H1 (cell line): ENCODE measurements at regions not wholly inside any gene's neighbourhood (a gene's known extent, or its start where the extent isn't known, plus 50 kb on each side); places are given as distances from the start of the nearest gene placed in this dataset.

ENCODE experiments used
- TF ChIP-seq, protein P1 (sequence below): fragments of 300-600 bp; sonication (generic); IDR thresholded peaks from 2 replicates; pipeline ENCODE4 v1.7.1; 2012; ENCODE audit warnings: low read length, moderate library complexity, mild to moderate bottlenecking, inconsistent platforms; ENCODE audit not compliant: insufficient replicate concordance

DNA sequence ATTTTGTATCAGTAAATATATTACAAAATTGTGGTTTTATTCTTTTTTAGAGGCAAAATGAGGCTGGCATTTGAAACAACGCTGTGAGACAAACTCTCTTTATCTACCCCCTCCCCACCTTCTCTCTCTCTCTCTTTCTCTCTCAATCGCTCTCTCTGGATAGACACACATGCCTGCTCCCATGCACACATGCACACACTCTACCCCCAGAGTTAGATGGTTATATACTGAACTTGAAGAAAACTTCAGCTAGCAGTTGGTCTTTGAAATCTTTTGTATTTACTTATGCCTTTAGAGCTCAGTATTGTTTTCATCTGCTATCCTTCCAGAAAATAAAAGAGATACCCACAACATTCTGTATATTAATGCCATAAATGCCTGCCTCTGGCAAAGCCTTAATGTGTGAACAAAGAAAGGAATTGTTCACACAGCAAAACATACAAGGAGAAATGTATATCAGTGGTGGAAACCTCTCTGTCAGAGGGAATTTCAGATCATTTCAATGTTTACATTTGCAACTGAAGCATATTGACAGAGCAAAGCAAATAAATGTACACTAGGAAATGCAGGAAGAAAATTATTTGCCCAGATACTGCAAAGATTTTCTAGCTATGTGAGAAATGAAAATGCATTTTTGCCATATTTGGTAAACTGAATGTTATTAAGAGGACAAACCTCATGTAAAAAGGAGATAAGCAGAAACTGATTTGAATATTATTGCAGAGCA, 217.0 kb upstream of the UBE2E3 start (continued):
- TF ChIP-seq, protein P1, sequence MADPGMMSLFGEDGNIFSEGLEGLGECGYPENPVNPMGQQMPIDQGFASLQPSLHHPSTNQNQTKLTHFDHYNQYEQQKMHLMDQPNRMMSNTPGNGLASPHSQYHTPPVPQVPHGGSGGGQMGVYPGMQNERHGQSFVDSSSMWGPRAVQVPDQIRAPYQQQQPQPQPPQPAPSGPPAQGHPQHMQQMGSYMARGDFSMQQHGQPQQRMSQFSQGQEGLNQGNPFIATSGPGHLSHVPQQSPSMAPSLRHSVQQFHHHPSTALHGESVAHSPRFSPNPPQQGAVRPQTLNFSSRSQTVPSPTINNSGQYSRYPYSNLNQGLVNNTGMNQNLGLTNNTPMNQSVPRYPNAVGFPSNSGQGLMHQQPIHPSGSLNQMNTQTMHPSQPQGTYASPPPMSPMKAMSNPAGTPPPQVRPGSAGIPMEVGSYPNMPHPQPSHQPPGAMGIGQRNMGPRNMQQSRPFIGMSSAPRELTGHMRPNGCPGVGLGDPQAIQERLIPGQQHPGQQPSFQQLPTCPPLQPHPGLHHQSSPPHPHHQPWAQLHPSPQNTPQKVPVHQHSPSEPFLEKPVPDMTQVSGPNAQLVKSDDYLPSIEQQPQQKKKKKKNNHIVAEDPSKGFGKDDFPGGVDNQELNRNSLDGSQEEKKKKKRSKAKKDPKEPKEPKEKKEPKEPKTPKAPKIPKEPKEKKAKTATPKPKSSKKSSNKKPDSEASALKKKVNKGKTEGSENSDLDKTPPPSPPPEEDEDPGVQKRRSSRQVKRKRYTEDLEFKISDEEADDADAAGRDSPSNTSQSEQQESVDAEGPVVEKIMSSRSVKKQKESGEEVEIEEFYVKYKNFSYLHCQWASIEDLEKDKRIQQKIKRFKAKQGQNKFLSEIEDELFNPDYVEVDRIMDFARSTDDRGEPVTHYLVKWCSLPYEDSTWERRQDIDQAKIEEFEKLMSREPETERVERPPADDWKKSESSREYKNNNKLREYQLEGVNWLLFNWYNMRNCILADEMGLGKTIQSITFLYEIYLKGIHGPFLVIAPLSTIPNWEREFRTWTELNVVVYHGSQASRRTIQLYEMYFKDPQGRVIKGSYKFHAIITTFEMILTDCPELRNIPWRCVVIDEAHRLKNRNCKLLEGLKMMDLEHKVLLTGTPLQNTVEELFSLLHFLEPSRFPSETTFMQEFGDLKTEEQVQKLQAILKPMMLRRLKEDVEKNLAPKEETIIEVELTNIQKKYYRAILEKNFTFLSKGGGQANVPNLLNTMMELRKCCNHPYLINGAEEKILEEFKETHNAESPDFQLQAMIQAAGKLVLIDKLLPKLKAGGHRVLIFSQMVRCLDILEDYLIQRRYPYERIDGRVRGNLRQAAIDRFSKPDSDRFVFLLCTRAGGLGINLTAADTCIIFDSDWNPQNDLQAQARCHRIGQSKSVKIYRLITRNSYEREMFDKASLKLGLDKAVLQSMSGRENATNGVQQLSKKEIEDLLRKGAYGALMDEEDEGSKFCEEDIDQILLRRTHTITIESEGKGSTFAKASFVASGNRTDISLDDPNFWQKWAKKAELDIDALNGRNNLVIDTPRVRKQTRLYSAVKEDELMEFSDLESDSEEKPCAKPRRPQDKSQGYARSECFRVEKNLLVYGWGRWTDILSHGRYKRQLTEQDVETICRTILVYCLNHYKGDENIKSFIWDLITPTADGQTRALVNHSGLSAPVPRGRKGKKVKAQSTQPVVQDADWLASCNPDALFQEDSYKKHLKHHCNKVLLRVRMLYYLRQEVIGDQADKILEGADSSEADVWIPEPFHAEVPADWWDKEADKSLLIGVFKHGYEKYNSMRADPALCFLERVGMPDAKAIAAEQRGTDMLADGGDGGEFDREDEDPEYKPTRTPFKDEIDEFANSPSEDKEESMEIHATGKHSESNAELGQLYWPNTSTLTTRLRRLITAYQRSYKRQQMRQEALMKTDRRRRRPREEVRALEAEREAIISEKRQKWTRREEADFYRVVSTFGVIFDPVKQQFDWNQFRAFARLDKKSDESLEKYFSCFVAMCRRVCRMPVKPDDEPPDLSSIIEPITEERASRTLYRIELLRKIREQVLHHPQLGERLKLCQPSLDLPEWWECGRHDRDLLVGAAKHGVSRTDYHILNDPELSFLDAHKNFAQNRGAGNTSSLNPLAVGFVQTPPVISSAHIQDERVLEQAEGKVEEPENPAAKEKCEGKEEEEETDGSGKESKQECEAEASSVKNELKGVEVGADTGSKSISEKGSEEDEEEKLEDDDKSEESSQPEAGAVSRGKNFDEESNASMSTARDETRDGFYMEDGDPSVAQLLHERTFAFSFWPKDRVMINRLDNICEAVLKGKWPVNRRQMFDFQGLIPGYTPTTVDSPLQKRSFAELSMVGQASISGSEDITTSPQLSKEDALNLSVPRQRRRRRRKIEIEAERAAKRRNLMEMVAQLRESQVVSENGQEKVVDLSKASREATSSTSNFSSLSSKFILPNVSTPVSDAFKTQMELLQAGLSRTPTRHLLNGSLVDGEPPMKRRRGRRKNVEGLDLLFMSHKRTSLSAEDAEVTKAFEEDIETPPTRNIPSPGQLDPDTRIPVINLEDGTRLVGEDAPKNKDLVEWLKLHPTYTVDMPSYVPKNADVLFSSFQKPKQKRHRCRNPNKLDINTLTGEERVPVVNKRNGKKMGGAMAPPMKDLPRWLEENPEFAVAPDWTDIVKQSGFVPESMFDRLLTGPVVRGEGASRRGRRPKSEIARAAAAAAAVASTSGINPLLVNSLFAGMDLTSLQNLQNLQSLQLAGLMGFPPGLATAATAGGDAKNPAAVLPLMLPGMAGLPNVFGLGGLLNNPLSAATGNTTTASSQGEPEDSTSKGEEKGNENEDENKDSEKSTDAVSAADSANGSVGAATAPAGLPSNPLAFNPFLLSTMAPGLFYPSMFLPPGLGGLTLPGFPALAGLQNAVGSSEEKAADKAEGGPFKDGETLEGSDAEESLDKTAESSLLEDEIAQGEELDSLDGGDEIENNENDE, result no peak
- TF ChIP-seq, all 59 proteins: peak for 0
